Testis (tissue), 2 donors: ENCODE measurements at regions not wholly inside any gene's neighbourhood (a gene's known extent, or its start where the extent isn't known, plus 50 kb on each side); places are given as distances from the start of the nearest gene placed in this dataset.

Experiments used
- DNase-seq: peaks from one replicate; pipeline ENCODE4 v3.0.0-alpha.2; 2019
- H3K27ac ChIP-seq, 2 donors: fragments of 200-600 bp; sonication (generic); one replicate each; pipeline ENCODE4 v1.5.1; 2019
- H3K27me3 ChIP-seq: fragments of 200-600 bp; sonication (generic); one replicate; pipeline ENCODE4 v1.5.1; 2019
- H3K36me3 ChIP-seq: fragments of 200-600 bp; sonication (generic); one replicate; pipeline ENCODE4 v1.5.1; 2017; ENCODE audit warnings: low read depth; ENCODE audit errors: missing control alignments
- H3K4me1 ChIP-seq: fragments of 200-600 bp; sonication (generic); one replicate; pipeline ENCODE4 v1.5.1; 2019
- H3K4me3 ChIP-seq, 2 donors: fragments of 200-600 bp; sonication (generic); one replicate each; pipeline ENCODE4 v1.5.1; 2017 to 2019
- H3K9me3 ChIP-seq: fragments of 200-600 bp; sonication (generic); one replicate; pipeline ENCODE4 v1.5.1; 2017
- POLR2A ChIP-seq: fragments of 450-650 bp; IDR thresholded peaks from one replicate; pipeline ENCODE4 v1.6.1; 2017; ENCODE audit warnings: antibody characterized with exemption, mild to moderate bottlenecking, moderate library complexity
- WGBS, 2 donors: methylation state at CpG; one replicate each; pipeline ENCODE4 v1.1.5; 2018; 5-methylcytosine and 5-hydroxymethylcytosine counted together
- intact Hi-C: fragments of 100-400 bp; cut with DNase I; formaldehyde crosslinking; loops from one replicate; pipeline ENCODE4 v1.15.1; 2023; ENCODE audit warnings: low total_unique reads
- TF ChIP-seq, protein P1 (sequence below), 3 experiments: fragments of 450-650 bp in 2 of 3; fragments of 200-600 bp in 1 of 3; sonication (generic) in 1 of 3; IDR thresholded peaks; one replicate each; pipeline ENCODE4 v1.5.1; 2016 to 2019; ENCODE audit warnings: antibody characterized with exemption in 3 of 3, mild to moderate bottlenecking in 2 of 3, moderate library complexity in 1 of 3

DNA sequence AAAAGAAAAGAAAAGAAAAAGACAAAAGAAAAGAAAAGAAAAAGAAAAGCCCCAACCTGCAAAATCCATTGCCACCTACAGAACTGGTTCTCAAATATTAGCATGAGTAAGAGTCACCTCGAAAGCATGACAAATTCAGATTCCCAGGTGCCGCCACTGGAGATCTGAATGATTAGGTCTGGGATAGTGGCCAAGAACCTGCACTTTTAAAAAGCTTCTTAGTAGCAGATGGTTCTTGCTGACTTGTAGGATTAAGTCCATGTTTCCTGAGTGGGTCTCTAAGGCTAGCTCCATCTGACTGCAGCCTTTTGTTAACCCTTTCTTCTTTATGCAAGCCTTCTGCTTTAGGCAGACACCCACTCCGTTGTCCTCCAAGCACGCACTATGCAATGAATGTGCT, 178.5 kb upstream of the CDH18 start:
- no peak for TF ChIP-seq POLR2A
- TF ChIP-seq, protein P1, sequence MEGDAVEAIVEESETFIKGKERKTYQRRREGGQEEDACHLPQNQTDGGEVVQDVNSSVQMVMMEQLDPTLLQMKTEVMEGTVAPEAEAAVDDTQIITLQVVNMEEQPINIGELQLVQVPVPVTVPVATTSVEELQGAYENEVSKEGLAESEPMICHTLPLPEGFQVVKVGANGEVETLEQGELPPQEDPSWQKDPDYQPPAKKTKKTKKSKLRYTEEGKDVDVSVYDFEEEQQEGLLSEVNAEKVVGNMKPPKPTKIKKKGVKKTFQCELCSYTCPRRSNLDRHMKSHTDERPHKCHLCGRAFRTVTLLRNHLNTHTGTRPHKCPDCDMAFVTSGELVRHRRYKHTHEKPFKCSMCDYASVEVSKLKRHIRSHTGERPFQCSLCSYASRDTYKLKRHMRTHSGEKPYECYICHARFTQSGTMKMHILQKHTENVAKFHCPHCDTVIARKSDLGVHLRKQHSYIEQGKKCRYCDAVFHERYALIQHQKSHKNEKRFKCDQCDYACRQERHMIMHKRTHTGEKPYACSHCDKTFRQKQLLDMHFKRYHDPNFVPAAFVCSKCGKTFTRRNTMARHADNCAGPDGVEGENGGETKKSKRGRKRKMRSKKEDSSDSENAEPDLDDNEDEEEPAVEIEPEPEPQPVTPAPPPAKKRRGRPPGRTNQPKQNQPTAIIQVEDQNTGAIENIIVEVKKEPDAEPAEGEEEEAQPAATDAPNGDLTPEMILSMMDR (IDR thresholded peaks at IDR 0.05): no peak
- 84 to 89% methylated on average over 4 of the region's 4 CpGs for WGBS, 2 donors

DNA sequence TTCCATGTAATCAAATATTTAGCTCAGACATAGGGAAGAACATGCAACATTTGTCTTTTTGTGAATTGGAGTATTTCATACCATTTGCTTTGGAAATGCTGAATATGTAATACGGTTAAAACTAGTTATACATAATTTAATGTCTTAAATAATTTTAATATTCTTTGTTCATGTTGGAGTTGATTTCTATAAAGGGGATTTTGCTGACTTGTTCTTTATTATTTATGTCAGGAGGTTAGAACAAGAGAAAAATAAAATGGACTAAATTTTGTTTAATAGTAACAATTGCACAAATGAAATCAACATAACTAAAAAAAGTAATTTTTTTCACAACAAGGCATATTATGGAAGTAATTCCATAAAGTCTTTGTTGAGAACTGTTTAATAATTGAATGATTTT, 170.0 kb upstream of the CDH18 start:
- intact Hi-C loops: no loop called here
- WGBS, 2 donors: 41 to 65% methylated on average over 1 of the region's 1 CpG
- no peak for TF ChIP-seq POLR2A
- TF ChIP-seq, protein P1 (IDR thresholded peaks at IDR 0.05): no peak
- H3K9me3 ChIP-seq: no peaks in the 10 kb centered on the region
- H3K4me1 ChIP-seq: no peaks in the 10 kb centered on the region
- H3K27ac ChIP-seq: no peak overlapping the region
- no peaks in the 10 kb centered on the region for H3K36me3 ChIP-seq
- H3K4me3 ChIP-seq: no peak overlapping the region
- DNase-seq: no peak
- H3K27me3 ChIP-seq: no peaks in the 10 kb centered on the region

More for the DNA sequence above, 178.5 kb upstream of the CDH18 start:
- no peak for DNase-seq
- no peaks in the 10 kb centered on the region for H3K36me3 ChIP-seq
- H3K27ac ChIP-seq: no peak overlapping the region
- H3K9me3 ChIP-seq: no peaks in the 10 kb centered on the region
- intact Hi-C loops: no loop called here
- no peak overlapping the region for H3K4me3 ChIP-seq
- H3K27me3 ChIP-seq: no peaks in the 10 kb centered on the region
- H3K4me1 ChIP-seq: no peaks in the 10 kb centered on the region

DNA sequence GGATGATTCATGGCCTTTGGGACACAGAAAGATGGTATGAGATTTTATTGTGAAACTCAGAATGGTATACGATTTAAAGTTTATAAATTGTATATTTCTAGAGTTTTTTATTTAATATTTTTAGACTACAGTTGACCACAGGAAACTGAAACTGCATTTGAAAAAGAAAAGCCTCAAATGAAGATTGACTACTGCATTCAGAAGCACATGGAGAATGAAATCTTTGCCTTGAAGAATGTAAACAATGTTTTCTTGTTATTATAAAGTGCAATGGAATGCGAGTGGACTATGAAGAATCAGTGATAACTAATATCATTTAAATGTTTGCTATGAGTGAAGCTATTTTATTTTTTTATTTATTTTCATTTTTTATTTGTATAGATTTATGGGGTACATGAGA, 169.1 kb upstream of the CDH18 start:
- no peak for DNase-seq
- no peaks in the 10 kb centered on the region for H3K27me3 ChIP-seq
- no peak overlapping the region for H3K4me3 ChIP-seq
- H3K27ac ChIP-seq: no peak overlapping the region
- TF ChIP-seq, protein P1 (IDR thresholded peaks at IDR 0.05): no peak
- no peak for TF ChIP-seq POLR2A
- intact Hi-C loops: no loop called here
- H3K9me3 ChIP-seq: no peaks in the 10 kb centered on the region
- H3K4me1 ChIP-seq: no peaks in the 10 kb centered on the region
- WGBS, 2 donors: 70 to 84% methylated on average over 2 of the region's 2 CpGs
- no peaks in the 10 kb centered on the region for H3K36me3 ChIP-seq

DNA sequence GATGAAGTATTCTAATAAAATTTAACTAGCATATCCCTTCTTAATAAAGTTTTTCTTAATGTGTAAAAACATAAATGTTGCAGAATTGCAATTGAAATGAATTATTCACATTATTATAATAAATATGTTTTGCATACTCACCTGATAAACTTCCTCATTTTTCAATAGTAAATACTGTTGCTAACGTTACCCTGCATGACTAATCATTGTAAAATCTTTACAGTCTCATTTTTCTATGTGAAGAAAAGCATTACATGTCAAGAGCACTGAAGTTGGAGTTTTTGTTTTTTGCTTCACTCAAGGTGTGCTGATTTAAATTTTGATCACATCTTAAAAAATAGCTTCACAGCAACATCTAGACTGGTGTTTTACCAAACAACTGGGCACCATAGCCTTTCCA, 157.2 kb upstream of the CDH18 start:
- H3K4me1 ChIP-seq: no peaks in the 10 kb centered on the region
- intact Hi-C loops: no loop called here
- no peak overlapping the region for H3K27ac ChIP-seq
- H3K36me3 ChIP-seq: no peaks in the 10 kb centered on the region
- WGBS, 2 donors: 67 to 79% methylated on average over 1 of the region's 1 CpG
- no peak for DNase-seq
- no peak overlapping the region for H3K4me3 ChIP-seq
- no peaks in the 10 kb centered on the region for H3K9me3 ChIP-seq
- TF ChIP-seq, protein P1 (IDR thresholded peaks at IDR 0.05): no peak
- no peak for TF ChIP-seq POLR2A
- H3K27me3 ChIP-seq: no peaks in the 10 kb centered on the region

DNA sequence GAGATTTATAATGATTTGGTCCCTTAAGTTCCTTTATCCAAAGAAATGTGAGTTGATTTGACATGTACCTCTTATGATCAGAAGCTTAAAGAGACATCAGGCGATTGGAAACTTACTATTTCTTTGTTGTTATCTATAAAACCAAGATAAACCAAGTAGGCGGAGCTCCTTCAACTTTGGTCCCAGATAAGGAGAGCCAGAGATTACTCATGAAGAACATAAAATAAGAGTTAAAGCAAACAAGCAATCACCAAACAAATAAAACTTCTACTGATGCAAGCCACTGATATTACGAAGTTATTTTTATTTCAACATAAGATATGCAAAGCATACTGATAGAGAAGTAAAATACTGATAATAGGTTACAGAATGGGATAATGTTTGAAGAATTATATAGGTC, 141.5 kb upstream of the CDH18 start:
- TF ChIP-seq, protein P1 (IDR thresholded peaks at IDR 0.05): no peak
- no peak for TF ChIP-seq POLR2A
- intact Hi-C loops: no loop called here
- no peaks in the 10 kb centered on the region for H3K36me3 ChIP-seq
- H3K27me3 ChIP-seq: no peaks in the 10 kb centered on the region
- no peak overlapping the region for H3K4me3 ChIP-seq
- H3K9me3 ChIP-seq: no peaks in the 10 kb centered on the region
- H3K4me1 ChIP-seq: no peaks in the 10 kb centered on the region
- WGBS, 2 donors: 76 to 85% methylated on average over 3 of the region's 3 CpGs
- H3K27ac ChIP-seq: no peak overlapping the region
- no peak for DNase-seq
